ENCODE measurements at regions not wholly inside any gene's neighbourhood (a gene's known extent, or its start where the extent isn't known, plus 50 kb on each side); places are given as distances from the start of the nearest gene placed in this dataset.
A peak's percentile ranks its signal among the peaks of the same experiment; 100 is the strongest.

DNA sequence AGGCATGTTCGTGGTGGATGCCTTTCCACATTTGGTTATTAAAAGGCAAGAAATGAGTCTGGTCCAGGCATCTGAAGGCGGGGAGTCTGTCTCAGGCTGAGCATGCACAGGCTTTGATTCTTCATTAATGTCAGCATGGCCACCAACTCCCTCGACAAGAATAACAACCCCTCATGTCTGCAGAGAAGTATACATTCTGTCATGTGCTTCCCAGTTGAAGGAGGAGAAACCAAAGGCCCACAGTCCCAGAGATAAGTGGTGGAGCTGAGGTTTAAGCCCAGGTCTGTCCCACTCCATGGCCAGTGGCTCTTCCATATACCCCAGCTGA is 61.6 kb upstream of the LAPTM5 start:
- intact Hi-C loops (cut with DNase I; ENCODE audit: low total_unique reads) = no loop called here
- DNase-seq = no peak
- Histone ChIP-seq H3K9me3 (no peaks in the 10 kb centered on the region), H3K36me3 (no peaks in the 10 kb centered on the region), H3K4me1 (peaks cover 8 to 27% (median 15%) of the 10 kb centered on the region in 6 donors), H3K4me3 (no peak overlapping the region), H3K27me3 (replicated peaks in 1 of 7) (peaks cover 0 to 78% (median 14%) of the 10 kb centered on the region in 7 donors), H3K27ac (no peak overlapping the region)
- TF ChIP-seq, protein P1, sequence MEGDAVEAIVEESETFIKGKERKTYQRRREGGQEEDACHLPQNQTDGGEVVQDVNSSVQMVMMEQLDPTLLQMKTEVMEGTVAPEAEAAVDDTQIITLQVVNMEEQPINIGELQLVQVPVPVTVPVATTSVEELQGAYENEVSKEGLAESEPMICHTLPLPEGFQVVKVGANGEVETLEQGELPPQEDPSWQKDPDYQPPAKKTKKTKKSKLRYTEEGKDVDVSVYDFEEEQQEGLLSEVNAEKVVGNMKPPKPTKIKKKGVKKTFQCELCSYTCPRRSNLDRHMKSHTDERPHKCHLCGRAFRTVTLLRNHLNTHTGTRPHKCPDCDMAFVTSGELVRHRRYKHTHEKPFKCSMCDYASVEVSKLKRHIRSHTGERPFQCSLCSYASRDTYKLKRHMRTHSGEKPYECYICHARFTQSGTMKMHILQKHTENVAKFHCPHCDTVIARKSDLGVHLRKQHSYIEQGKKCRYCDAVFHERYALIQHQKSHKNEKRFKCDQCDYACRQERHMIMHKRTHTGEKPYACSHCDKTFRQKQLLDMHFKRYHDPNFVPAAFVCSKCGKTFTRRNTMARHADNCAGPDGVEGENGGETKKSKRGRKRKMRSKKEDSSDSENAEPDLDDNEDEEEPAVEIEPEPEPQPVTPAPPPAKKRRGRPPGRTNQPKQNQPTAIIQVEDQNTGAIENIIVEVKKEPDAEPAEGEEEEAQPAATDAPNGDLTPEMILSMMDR (IDR thresholded peaks at IDR 0.05 in 8 of 11, conservative IDR thresholded peaks at IDR 0.05 in 3 of 11) = no peak
- TF ChIP-seq POLR2AphosphoS5 (IDR thresholded peaks at IDR 0.05) (no peak), POLR2A (IDR thresholded peaks at IDR 0.05) (no peak)
- WGBS, 5 donors = 48 to 74% (median 70%) methylated on average over 3 of the region's 3 CpGs

DNA sequence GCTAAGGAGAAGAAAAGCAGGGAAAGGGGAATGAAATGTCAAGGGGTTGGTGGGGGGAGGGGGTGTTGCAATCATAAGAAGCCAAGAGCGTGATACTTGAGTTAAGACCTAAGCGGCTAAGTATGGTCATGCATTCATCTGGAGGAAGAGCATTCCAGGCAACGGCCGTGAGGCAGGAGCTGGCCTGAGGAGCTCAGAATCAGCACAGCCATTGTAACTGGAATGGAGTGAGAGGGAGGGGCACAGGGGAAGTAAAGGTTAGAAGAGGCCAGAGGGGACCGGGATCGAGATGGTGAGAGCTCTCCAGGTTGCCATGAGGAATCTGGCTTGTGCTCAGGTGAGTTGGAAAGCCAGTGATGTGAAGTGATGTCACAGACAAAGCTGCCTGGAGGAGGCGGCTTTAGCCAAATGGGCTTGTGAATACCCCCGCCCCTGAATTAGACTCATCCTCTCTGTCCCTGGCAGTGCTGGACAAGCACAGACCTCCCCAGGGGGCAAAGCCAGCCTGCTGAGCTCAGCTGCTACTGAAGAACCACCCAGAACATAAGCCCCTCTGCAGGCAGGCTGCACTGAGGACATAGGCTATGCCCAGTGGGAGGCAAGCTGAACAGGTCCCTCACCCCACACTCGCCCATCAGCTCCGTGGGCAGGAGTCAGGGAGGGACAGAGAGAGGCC is 61.1 kb upstream of the LAPTM5 start:
- intact Hi-C loops (cut with DNase I; ENCODE audit: low total_unique reads) = no loop called here
- Histone ChIP-seq H3K36me3 (no peaks in the 10 kb centered on the region), H3K4me3 (no peak overlapping the region), H3K9me3 (no peaks in the 10 kb centered on the region), H3K27ac (no peak overlapping the region), H3K4me1 (peaks cover 4 to 22% (median 11%) of the 10 kb centered on the region in 6 donors), H3K27me3 (replicated peaks in 1 of 7) (peaks cover 0 to 78% (median 14%) of the 10 kb centered on the region in 7 donors)
- TF ChIP-seq POLR2A (IDR thresholded peaks at IDR 0.05) (no peak), POLR2AphosphoS5 (IDR thresholded peaks at IDR 0.05) (no peak)
- TF ChIP-seq, protein P1 (IDR thresholded peaks at IDR 0.05 in 8 of 11, conservative IDR thresholded peaks at IDR 0.05 in 3 of 11) = no peak
- 56 to 68% (median 61%) methylated on average over 9 to 10 of the region's 10 CpGs for WGBS, 5 donors
- DNase-seq = no peak

DNA sequence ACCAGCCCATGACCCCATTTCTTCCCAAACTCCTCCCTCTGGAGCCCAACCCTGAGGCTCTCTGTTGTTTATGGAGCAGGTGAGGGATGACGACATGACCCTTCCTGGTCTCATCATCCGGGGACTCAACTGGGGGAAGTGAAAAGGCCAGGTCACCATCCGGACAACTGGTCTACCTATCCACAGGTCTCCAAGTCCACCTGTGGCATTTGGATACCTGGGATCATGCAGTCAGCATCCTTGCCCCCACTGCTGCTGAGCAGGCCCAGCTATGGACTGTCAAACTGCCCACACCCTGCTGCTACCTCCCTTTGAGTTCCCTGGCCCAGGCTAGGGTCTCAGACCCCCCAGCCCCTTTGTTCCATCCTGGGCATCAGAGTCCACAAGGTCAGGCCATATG is 60.0 kb upstream of the LAPTM5 start:
- WGBS, 5 donors = 67 to 81% (median 76%) methylated on average over 2 to 3 of the region's 3 CpGs
- H3K4me1 ChIP-seq = peaks cover 0 to 13% (median 4%) of the 10 kb centered on the region in 6 donors
- intact Hi-C loops (cut with DNase I; ENCODE audit: low total_unique reads) = no loop called here
- H3K4me3 ChIP-seq = no peak overlapping the region
- no peaks in the 10 kb centered on the region for H3K36me3 ChIP-seq
- TF ChIP-seq, protein P1 (IDR thresholded peaks at IDR 0.05 in 8 of 11, conservative IDR thresholded peaks at IDR 0.05 in 3 of 11) = no peak
- no peak for TF ChIP-seq POLR2AphosphoS5 (IDR thresholded peaks at IDR 0.05)
- TF ChIP-seq POLR2A (IDR thresholded peaks at IDR 0.05) = no peak
- no peak for DNase-seq
- H3K27ac ChIP-seq = no peak overlapping the region
- H3K9me3 ChIP-seq = no peaks in the 10 kb centered on the region
- H3K27me3 ChIP-seq (replicated peaks in 1 of 7) = peaks cover 0 to 78% (median 14%) of the 10 kb centered on the region in 7 donors

DNA sequence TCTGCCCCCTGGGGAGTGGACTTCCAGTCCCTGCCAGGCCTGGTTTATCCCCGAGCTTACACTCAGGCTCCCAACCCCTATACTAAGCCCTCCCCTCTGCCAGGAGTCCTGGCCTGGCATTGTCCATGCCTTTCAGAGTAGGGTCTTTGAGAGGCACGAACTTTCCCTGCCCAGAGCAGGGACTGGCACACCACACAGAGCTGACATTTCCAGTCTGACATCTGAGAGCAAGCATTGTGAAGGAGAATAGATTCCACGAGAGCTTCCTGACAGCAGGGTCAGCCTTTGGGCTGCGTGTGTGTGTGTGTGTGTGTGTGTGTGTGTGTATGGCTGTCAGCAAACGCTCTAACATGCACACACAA is 59.5 kb upstream of the LAPTM5 start:
- peaks cover 0 to 13% (median 4%) of the 10 kb centered on the region in 6 donors for H3K4me1 ChIP-seq
- DNase-seq = peak; percentile 21
- peaks cover 0 to 77% (median 14%) of the 10 kb centered on the region in 7 donors for H3K27me3 ChIP-seq (replicated peaks in 1 of 7)
- H3K36me3 ChIP-seq = no peaks in the 10 kb centered on the region
- no peaks in the 10 kb centered on the region for H3K9me3 ChIP-seq
- WGBS, 5 donors = 33 to 58% (median 45%) methylated on average over 3 to 5 of the region's 5 CpGs
- intact Hi-C loops (cut with DNase I; ENCODE audit: low total_unique reads) = no loop called here
- H3K4me3 ChIP-seq = no peak overlapping the region
- peak overlapping the region in 1 of 8 donors; percentile 50 for H3K27ac ChIP-seq
- TF ChIP-seq, protein P1 (IDR thresholded peaks at IDR 0.05 in 8 of 11, conservative IDR thresholded peaks at IDR 0.05 in 3 of 11) = no peak
- TF ChIP-seq POLR2AphosphoS5 (IDR thresholded peaks at IDR 0.05) (no peak), POLR2A (IDR thresholded peaks at IDR 0.05) (no peak)

Measured in spleen (tissue), 11 donors.